NCI-H524 treated with DMSO at 0.1 percent for 48 hours (cell line): ENCODE measurements at regions not wholly inside any gene's neighbourhood (a gene's known extent, or its start where the extent isn't known, plus 50 kb on each side); places are given as distances from the start of the nearest gene placed in this dataset.
"Not testable (repeated sequence)": the region's sequence is repeated elsewhere in the genome, so short reads cannot be mapped to it uniquely, and the experiment has no call there.

ENCODE experiments used
- DNase-seq: peaks from one replicate; lab custom pipeline; 2025; lab: John Stamatoyannopoulos, UW

DNA sequence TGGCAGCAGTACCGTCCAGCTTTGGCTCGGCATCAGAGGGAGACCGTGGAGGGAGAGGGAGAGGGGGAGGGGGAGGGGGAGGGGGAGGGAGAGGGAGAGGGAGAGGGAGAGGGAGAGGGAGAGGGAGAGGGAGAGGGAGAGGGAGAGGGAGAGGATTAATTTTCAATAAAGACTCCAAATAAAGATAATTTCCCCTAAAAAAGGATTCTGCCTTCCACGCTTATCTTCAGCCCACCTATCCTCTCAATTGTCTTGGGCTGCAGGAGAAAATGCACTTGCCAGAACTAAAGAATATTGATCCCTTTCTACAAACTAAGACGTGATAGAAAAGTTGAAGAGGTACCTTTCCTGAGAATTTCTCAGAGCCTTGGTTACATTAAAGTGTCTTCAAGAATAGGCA, 206.9 kb upstream of the CBLB start:
- DNase-seq = not testable (repeated sequence)

DNA sequence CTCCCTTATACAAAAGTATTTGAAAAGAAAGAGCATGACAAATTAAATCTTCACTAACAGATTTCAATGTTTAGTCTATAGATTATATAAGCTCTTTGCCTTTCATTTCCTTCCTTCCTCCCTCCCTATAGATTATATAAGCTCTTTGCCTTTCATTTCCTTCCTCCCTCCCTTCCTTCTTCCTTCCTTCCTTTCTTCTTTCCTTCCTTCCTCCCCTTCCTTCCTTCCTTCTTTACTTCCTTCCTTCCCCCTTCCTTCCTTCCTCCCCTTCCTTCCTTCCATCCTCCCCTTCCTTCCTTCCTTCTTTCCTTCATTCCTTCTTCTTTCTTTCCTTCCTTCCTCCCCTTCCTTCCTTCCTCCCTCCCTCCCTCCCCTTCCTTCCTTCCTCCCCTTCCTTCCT, 209.8 kb upstream of the CBLB start:
- no peak for DNase-seq

DNA sequence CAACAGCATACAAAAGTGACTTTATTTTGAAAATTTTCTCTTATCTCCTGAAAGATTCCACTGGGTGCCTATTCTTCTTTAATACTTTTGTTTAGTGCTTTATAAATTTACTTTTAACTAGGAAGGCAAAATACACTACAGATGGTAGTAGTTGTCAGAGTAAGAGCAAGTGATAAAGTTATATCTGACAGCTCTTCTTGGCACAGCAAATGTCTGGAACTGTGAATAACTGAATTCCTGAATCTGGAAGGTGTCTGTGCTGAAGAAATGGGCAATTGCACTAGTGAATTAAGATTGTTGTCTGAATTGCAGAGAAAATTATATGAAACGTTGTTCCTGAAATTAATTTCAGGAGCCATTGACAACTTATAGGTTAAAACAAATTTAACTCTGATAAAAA, 213.8 kb upstream of the CBLB start:
- no peak for DNase-seq

DNA sequence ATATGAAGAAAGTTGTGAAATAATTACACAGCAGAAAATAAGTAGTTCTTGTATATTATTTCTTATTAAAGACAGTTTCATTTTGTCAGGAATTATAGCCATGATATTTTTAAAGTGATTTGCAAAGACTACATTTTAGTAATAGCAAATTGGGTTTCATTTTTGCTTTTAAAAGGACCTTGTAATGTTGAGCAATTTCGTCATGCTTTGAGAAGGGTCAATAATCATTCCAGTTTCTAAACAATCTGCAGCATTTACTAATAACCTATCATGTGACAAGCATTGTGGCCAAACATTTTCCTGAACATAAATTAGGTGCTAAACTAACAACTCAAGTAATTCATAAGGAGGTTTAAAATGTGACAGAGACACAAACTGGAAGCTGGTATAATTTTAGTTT, 214.4 kb upstream of the CBLB start:
- DNase-seq = no peak

DNA sequence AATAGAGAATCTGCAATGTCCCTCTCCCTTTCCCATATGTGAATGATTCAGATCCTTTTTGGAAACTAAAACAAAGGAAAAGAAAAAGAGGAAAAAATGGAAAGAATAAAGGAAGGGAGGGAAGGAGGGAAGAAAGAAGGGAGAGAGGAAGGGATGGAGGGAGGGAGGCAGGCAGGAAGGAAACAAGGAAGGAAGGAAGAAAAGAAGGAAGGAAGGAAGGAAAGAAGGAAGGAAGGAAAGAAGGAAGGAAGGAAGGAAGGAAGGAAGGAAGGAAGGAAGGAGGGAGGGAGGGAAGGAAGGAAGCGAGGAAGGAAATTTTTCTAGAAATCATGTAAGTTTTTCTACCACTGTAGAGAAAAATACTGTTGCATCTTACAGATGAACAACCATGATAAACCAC, 215.0 kb upstream of the CBLB start:
- DNase-seq = no peak

DNA sequence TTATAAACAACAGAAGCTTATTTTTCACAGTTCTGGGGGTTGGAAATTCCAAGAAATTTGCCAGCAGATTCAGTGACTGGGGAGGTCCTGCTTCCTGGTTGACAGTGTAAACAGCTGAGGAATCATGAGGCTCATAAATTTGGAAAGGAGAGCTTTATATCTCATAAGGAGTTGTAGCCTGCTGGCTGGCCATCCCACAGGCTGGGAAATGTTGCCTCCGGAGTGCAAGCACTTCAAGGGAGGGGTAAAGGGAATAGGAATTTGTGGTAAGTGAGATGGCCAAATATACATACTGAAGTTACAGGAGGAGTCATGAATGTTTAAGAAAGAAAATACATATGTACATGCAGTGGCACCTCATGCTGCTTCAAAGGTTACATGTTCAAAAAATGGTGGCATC, 217.2 kb upstream of the CBLB start:
- no peak for DNase-seq

DNA sequence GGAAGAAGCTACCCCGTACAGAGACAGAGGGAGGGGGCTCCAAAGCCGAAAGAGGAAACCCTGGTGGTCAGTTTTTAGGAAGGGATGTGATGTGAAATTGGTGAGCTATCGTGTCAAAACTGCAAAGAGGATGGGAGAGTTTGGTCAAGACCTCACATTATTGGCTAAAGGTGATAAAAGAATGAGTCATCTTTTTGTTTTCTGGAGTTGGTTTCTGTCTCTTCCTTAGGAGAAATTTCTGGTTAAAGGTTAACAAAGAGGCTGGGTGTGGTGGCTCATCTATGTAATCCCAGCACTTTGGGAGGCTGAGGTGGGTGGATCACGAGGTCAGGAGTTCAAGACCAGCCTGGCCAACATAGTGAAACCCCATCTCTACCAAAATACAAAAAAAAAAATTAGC, 217.8 kb upstream of the CBLB start:
- DNase-seq = no peak

DNA sequence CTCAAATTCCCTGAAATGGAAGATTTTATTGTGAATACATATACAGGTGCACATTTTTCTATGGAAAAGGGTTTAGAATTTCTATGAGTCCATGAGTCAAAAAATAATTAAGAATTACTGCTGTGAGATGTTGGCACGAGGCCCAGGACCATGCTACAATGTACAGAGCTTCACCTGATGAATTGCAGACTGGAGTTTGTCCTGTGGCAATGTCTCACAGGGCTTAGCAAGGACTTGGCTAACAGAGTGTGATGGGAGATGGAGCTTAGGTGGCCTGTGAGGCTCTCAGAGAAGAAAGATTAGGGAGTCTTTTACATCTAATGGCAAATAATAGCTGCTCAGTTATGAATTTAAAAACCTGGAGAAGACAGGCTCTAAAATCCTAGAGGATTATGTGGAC, 219.5 kb upstream of the CBLB start:
- DNase-seq = no peak

DNA sequence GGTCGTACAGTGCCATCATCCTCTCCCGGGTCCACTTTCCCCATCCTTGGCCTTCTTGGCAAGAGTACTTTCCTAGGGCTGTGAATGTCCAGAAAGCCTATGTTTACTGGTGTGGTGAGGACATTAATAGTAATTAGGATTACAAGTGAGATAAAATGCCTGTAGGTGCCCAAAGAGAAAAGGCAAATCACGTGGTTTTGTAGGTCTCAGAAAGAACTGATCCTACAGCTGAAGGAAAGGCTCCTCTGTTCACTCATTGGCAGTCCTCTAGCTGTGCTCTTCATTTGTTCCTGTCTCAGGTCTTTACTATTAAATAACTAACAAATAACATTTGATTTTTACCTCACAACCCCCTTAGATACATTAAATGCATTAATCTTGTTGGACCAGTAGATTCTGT, 220.1 kb upstream of the CBLB start:
- no peak for DNase-seq

DNA sequence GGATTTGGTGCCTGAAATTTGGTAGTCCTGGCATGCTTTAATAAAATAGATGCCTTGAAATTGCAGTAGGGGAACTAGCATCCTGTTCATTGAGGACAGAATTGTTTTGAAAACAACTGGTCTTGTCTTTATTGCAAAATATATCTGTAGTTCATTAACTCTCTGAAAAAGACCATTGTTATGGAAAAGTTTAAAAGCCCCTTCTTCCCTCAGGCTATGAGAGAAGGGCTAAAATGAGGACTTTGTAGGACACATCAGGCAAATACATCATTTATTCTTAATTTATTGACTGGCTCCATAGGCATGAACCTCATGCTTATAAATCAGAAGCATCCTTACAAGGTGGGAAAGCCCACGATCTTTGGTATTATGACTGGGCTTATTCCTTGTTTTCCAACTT, 221.0 kb upstream of the CBLB start:
- DNase-seq = no peak

DNA sequence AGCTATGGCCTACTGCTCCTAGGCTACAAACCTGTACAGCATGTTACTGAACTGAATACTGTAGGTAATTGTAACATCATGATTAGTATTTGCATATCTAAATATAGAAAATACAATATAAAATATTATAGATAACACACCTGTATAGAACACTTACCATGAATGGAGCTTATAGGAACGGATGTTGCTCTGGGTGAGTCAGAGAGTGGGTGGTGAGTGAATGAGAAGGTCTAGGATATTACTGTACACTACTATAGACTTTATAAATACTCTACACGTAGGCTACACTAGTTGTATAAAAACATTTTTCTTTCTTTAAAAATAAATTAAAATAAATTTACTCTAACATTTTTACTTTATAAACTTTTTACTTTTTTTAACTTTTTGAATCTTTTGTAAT, 224.0 kb upstream of the CBLB start:
- DNase-seq = no peak

DNA sequence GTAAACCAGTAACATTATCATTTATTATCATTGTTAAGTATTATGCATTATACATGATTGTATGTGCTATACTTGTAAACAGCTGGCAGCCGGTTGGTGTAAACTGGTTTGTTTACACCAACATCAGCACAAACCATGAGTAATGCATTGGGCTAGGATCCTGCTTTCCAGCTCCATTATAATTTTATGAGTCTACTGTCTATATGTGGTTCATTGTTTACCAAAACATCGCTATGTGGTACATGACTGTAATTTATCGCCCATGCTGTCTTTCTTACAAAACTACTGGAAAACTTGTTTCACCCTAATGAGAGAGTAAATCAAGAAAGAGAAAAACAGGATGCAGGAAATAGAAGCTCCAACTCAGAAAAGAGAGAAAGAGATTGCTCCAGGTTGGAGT, 224.8 kb upstream of the CBLB start:
- no peak for DNase-seq

DNA sequence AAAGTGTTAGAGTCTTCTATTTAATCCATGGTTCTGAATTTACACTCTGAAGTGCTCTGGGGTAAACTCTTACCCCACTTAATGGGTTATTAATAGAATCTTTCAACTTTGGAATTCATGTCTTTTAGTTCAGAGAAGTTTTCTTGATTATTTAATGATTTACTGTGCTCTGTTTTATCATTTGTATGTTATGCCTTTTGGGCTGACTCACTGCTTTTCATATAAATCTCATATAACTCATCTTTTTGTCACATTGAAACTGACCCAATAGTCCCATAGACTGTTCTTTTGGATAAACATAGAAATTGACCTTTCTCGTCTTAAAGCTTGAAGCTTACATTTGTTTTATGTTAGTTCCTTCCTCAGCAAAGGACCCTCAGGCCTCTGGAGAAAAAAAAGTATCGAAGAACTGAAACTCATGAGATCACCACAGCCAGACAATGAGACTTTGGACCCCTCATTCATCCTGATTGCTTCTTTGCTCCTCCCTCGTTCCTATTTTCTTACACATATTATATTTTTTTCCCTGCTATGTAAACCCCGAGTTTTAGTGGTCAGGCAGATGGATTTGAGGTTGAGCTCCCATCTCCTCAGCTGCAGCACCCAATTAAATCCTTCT, 229.1 kb upstream of the CBLB start:
- no peak for DNase-seq

DNA sequence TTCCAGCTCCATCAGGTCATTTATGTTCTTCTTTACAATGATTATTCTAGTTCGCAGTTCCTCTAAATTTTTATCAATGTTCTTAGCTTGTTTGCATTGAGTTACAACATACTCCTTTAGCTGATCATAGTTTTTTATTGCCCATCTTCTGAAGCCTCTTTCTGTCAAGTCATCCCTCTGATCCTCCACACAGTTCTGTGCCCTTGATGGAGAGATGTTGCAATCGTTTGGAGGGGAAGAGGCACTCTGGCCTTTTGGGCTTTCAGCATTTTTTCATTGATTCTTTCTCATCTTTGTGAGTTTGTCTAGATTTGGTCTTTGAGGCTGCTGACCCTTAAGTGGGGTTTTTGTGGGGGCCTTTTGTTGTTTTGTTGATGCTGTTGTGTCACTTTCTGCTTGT, 234.6 kb upstream of the CBLB start:
- no peak for DNase-seq

DNA sequence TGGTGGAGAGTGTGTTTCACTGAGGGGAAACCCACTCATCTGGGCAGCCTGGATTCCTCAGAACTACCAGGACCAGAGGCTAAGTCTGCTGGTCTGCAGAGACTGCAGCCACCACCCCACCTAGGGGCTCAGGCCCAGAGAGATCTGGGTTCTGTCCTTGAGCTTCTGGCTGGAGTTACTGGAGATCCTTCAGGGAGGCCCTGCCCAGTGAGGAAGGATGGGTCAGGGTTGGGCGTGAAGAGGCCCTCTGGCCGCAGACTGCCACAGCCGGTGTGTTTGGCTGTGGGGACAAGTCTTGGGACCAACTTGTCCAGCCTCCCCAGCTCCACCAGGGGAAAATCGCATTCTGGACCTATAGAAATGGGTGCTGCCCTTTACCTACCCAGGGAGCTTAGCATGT, 235.3 kb upstream of the CBLB start:
- no peak for DNase-seq

DNA sequence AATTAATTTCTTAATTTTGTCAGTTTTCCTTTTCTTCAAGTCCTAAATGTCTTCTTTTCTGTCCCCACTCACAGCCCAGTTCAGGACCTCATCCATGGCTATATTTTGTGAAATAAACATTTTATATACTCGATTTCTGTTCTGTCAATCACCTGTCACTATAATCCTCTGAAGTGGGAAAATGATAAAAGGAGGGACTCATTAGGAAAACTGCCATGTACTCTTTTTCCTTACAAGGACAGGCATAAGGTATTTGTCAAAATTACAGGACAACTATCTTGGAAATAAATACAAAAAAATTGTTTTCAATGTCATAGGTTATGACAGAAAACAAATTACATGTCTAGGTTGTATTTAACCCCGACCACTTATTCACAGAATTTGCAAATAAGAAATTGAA, 240.1 kb upstream of the CBLB start:
- DNase-seq = no peak

DNA sequence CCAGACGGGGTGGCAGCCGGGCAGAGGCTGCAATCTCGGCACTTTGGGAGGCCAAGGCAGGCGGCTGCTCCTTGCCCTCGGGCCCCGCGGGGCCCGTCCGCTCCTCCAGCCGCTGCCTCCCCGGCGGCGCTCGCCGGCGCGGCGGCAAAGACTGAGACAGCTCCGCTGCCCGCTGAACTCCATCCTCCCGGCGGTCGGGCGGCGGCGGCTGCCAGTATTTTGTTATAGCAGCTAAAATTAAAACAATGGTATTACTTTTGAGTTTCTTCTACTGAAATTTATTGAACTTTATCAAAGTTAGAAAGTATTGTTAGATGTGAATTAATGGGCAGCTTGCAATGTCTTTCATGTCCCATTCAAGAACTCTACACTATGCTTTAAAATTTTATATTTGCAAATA, 243.7 kb upstream of the CBLB start:
- not testable (repeated sequence) for DNase-seq

DNA sequence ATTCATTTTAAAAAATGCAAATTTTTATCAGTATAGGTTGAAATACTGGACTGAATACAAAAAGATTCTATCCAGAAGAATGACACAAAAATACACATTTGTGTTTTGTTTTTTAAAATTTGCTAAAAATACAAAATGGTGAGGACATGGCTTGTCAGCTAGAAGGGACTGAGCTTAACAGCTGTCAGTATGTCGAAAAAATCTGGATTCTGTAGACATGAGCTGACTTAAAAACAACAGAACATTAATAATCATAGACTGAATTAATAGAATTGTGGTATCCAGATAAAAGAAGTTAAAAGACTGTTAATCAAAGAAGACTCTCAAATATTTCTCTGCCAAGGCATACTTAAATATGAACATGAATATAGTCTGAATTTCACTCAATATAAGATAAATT, 244.9 kb upstream of the CBLB start:
- no peak for DNase-seq

DNA sequence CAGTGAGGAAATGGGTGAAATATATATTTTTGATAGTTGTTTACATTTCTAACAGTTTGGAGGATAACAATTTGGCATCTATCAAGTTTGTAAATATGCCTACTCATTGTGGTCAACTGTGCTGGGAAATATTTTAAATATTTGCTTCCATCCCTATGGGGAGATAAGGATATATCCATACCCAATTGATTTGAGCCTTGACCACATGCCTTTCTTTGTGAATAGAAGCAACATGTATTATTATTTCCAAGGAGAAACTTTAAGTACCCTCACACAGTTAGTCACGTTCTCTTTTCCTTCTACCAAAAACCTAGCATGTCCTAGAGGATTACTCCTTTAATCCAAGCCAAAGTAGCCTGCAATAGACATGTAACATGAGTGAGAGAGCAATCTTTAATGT, 245.4 kb upstream of the CBLB start:
- DNase-seq = no peak

DNA sequence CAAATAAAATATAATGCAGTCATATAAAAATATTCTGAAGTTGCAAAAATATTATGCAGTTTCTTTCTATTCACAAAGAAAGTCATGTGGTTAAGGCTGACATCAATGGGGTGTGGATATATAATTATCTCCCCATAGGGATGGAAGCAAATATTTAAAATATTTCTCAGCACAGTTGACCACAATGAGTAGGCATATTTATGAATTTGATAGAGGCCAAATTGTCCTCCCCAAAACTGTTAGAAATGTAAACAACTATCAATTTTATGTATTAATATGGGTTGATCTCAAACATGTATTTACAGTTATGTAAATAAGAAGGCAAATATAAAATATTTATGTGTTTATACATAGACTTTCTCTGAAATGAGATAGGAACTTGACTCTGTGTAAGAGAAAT, 246.0 kb upstream of the CBLB start:
- DNase-seq = no peak

DNA sequence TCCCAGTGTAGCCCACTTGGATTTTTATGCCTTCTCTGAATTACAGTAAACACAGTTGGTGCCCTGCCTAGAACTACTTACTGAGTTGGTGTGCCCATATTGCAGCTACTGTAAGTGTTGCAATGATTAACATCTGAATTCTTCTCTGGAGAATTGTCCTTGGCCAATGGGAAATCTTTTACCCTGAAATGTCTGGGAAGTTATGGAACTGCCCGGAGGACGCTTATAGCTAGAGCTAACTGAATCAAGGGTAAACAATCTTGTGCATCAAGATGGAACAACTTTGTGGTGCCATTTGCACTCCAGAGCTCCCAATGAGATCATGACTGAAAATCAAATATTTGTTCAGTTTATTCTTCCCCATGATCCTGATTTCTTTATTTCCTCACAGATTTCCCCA, 246.7 kb upstream of the CBLB start:
- DNase-seq = no peak

DNA sequence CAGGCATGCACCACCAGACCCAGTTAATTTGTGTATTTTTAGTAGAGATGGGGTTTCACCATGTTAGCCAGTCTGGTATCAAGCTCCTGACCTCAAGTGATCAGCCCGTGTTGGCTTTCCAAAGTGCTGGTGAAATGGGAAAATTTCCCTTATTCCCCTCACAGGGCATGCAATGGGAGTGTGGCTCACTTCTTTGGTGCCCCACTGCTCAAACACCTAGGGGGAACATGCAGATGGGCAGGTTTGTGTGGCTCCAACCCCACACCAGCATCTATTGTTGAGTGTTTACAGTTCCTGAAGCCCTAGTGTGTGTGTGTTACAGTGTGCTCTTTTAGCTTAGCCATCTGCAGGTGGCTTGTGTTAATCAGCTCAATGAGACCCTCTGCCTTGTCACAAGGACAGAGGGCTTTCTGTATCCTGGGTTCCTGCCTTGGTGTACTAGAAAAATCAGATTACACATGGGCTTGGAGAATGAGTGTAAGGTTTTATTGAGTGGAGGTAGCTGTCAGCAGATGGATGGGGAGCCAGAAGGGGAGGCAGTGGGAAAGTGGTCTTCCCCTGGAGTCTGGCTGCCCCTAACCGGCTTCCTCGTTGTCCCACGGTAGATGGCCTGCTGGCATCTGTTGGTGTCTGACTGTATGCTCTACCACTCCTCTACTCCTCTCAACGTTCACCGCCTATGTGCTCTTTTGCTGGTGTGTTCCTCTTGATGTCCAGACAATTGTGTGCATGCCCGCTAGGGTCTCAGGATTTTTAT, 248.1 kb upstream of the CBLB start:
- no peak for DNase-seq

DNA sequence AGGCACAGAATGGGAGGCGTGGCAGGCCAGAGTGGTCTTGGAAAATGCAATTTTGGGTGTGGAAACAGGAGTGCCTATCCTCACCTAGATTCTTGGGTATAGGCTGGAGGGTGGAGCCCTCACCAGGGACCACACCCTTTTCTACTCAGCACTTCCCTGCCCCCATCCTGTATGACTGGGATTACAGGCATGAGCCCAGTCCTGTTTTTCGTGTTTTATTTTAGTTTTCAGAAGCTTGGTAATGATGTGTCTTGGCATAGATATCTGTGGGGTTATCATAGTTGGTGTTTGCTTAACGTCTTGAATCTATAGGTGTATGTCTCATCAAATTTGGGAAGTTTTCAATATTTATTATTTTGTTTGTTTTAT, 248.7 kb upstream of the CBLB start:
- DNase-seq = no peak

DNA sequence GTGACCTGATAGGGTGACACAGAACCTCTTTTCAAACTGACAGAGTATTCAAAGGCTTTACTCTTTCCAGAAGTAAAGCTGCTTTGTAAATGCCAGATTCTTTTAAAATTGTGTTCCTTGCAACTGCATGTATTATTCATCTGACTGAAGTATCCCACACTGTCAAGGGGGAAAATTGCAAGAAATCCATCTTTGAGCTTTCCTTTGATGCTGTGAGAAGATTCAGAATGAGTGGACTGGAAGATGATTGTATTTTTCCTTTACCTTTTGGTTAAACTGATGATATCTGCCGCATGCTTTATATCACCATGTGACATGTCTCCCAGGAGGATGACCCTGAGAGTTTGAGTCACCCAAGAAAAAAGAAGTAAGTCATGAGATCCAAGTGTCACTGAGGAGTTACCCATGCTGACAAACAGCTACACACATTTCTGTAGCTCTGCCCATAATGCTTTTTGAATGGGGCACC, 250.8 kb upstream of the CBLB start:
- no peak for DNase-seq
